ENCODE measurements at regions not wholly inside any gene's neighbourhood (a gene's known extent, or its start where the extent isn't known, plus 50 kb on each side); places are given as distances from the start of the nearest gene placed in this dataset.

- DNase-seq, result no peak
- POLR2A ChIA-PET, result no interaction called here
- Mint-ChIP-seq H3K4me3 (no peak overlapping the region), H3K27me3 (no peaks in the 10 kb centered on the region), H3K4me1 (no peaks in the 10 kb centered on the region), H3K9me3 (peaks cover 4% of the 10 kb centered on the region), H3K36me3 (ENCODE audit: low read depth) (no peaks in the 10 kb centered on the region), H3K27ac (no peak overlapping the region)
- CTCF ChIA-PET, result no interaction called here
Observed at GRCh38 chr4:62865261-62865660, 1544.0 kb downstream of the TECRL start.

GRCh38 chr4:62849696-62850095 is 1559.6 kb downstream of the TECRL start:
- ChIA-PET POLR2A (no interaction called here), CTCF (interaction anchor here (1.0 kb wide), 1 partner anchor 9 kb away, joined by 3 read pairs; no protein-coding TSS in a partner anchor)
- no peaks in the 10 kb centered on the region for H3K36me3 Mint-ChIP-seq (ENCODE audit: low read depth)
- no peaks in the 10 kb centered on the region for H3K4me1 Mint-ChIP-seq
- no peak for DNase-seq
- H3K27ac Mint-ChIP-seq, result no peak overlapping the region
- H3K27me3 Mint-ChIP-seq, result no peaks in the 10 kb centered on the region
- no peak overlapping the region for H3K4me3 Mint-ChIP-seq
- H3K9me3 Mint-ChIP-seq, result peaks cover 6% of the 10 kb centered on the region

GRCh38 chr4:62835631-62836030 is 1573.6 kb downstream of the TECRL start:
- Mint-ChIP-seq H3K36me3 (ENCODE audit: low read depth) (no peaks in the 10 kb centered on the region), H3K27ac (no peak overlapping the region), H3K4me1 (no peaks in the 10 kb centered on the region), H3K27me3 (no peaks in the 10 kb centered on the region), H3K4me3 (no peak overlapping the region), H3K9me3 (peaks cover 11% of the 10 kb centered on the region)
- POLR2A ChIA-PET, result no interaction called here
- DNase-seq, result no peak
- CTCF ChIA-PET, result no interaction called here

- peaks cover 5% of the 10 kb centered on the region for H3K9me3 Mint-ChIP-seq
- no peak for DNase-seq
- no peaks in the 10 kb centered on the region for H3K4me1 Mint-ChIP-seq
- POLR2A ChIA-PET, result no interaction called here
- H3K27ac Mint-ChIP-seq, result no peak overlapping the region
- CTCF ChIA-PET, result no interaction called here
- H3K27me3 Mint-ChIP-seq, result no peaks in the 10 kb centered on the region
- no peaks in the 10 kb centered on the region for H3K36me3 Mint-ChIP-seq (ENCODE audit: low read depth)
- no peak overlapping the region for H3K4me3 Mint-ChIP-seq
Observed at GRCh38 chr4:62822306-62822705, 1586.9 kb downstream of the TECRL start.

GRCh38 chr4:62816566-62816965 is 1592.7 kb downstream of the TECRL start:
- Mint-ChIP-seq H3K36me3 (ENCODE audit: low read depth) (no peaks in the 10 kb centered on the region), H3K9me3 (no peaks in the 10 kb centered on the region), H3K27ac (no peak overlapping the region), H3K4me3 (no peak overlapping the region), H3K27me3 (no peaks in the 10 kb centered on the region), H3K4me1 (no peaks in the 10 kb centered on the region)
- DNase-seq, result no peak
- ChIA-PET CTCF (no interaction called here), POLR2A (no interaction called here)

GRCh38 chr4:62814510-62815047 is 1594.7 kb downstream of the TECRL start:
- Mint-ChIP-seq H3K27me3 (no peaks in the 10 kb centered on the region), H3K27ac (no peak overlapping the region), H3K4me3 (no peak overlapping the region), H3K36me3 (ENCODE audit: low read depth) (no peaks in the 10 kb centered on the region), H3K4me1 (no peaks in the 10 kb centered on the region), H3K9me3 (no peaks in the 10 kb centered on the region)
- CTCF ChIA-PET, result no interaction called here
- DNase-seq, result no peak
- POLR2A ChIA-PET, result no interaction called here

GRCh38 chr4:62806816-62807215 is 1602.4 kb downstream of the TECRL start:
- H3K9me3 Mint-ChIP-seq, result peaks cover 8% of the 10 kb centered on the region
- no peaks in the 10 kb centered on the region for H3K4me1 Mint-ChIP-seq
- H3K27ac Mint-ChIP-seq, result no peak overlapping the region
- no peak for DNase-seq
- H3K4me3 Mint-ChIP-seq, result no peak overlapping the region
- CTCF ChIA-PET, result no interaction called here
- no peaks in the 10 kb centered on the region for H3K27me3 Mint-ChIP-seq
- POLR2A ChIA-PET, result no interaction called here
- H3K36me3 Mint-ChIP-seq (ENCODE audit: low read depth), result no peaks in the 10 kb centered on the region

GRCh38 chr4:62804075-62804474 is 1603.9 kb downstream of the ADGRL3 start:
- no peak overlapping the region for H3K27ac Mint-ChIP-seq
- POLR2A ChIA-PET, result no interaction called here
- no peak overlapping the region for H3K4me3 Mint-ChIP-seq
- H3K36me3 Mint-ChIP-seq (ENCODE audit: low read depth), result no peaks in the 10 kb centered on the region
- no peaks in the 10 kb centered on the region for H3K27me3 Mint-ChIP-seq
- peaks cover 8% of the 10 kb centered on the region for H3K9me3 Mint-ChIP-seq
- CTCF ChIA-PET, result no interaction called here
- H3K4me1 Mint-ChIP-seq, result no peaks in the 10 kb centered on the region
- no peak for DNase-seq

GRCh38 chr4:62797221-62797620 is 1597.1 kb downstream of the ADGRL3 start:
- Mint-ChIP-seq H3K4me1 (no peaks in the 10 kb centered on the region), H3K27ac (no peak overlapping the region), H3K36me3 (ENCODE audit: low read depth) (no peaks in the 10 kb centered on the region), H3K4me3 (no peak overlapping the region), H3K9me3 (peaks cover 3% of the 10 kb centered on the region), H3K27me3 (no peaks in the 10 kb centered on the region)
- ChIA-PET CTCF (no interaction called here), POLR2A (no interaction called here)
- no peak for DNase-seq

GRCh38 chr4:62791386-62791785 is 1591.3 kb downstream of the ADGRL3 start:
- Mint-ChIP-seq H3K27ac (no peak overlapping the region), H3K9me3 (no peaks in the 10 kb centered on the region), H3K4me3 (no peak overlapping the region), H3K4me1 (no peaks in the 10 kb centered on the region), H3K36me3 (ENCODE audit: low read depth) (no peaks in the 10 kb centered on the region), H3K27me3 (no peaks in the 10 kb centered on the region)
- POLR2A ChIA-PET, result no interaction called here
- DNase-seq, result no peak
- CTCF ChIA-PET, result no interaction called here

GRCh38 chr4:62771983-62772557 is 1571.9 kb downstream of the ADGRL3 start:
- ChIA-PET CTCF (no interaction called here), POLR2A (no interaction called here)
- H3K36me3 Mint-ChIP-seq (ENCODE audit: low read depth), result no peaks in the 10 kb centered on the region
- no peak overlapping the region for H3K27ac Mint-ChIP-seq
- H3K27me3 Mint-ChIP-seq, result no peaks in the 10 kb centered on the region
- no peak for DNase-seq
- H3K9me3 Mint-ChIP-seq, result peaks cover 4% of the 10 kb centered on the region
- no peaks in the 10 kb centered on the region for H3K4me1 Mint-ChIP-seq
- H3K4me3 Mint-ChIP-seq, result no peak overlapping the region

GRCh38 chr4:62740296-62740695 is 1540.2 kb downstream of the ADGRL3 start:
- Mint-ChIP-seq H3K9me3 (peaks cover 5% of the 10 kb centered on the region), H3K27ac (no peak overlapping the region), H3K4me3 (no peak overlapping the region), H3K36me3 (ENCODE audit: low read depth) (no peaks in the 10 kb centered on the region), H3K27me3 (no peaks in the 10 kb centered on the region), H3K4me1 (no peaks in the 10 kb centered on the region)
- CTCF ChIA-PET, result no interaction called here
- DNase-seq, result no peak
- POLR2A ChIA-PET, result no interaction called here

- Mint-ChIP-seq H3K9me3 (no peaks in the 10 kb centered on the region), H3K4me3 (no peak overlapping the region), H3K27me3 (no peaks in the 10 kb centered on the region), H3K27ac (no peak overlapping the region), H3K4me1 (no peaks in the 10 kb centered on the region), H3K36me3 (ENCODE audit: low read depth) (no peaks in the 10 kb centered on the region)
- ChIA-PET POLR2A (no interaction called here), CTCF (no interaction called here)
- DNase-seq, result no peak
Observed at GRCh38 chr4:62717154-62717553, 1517.0 kb downstream of the ADGRL3 start.

GRCh38 chr4:62711575-62711974 is 1511.4 kb downstream of the ADGRL3 start:
- H3K27ac Mint-ChIP-seq, result no peak overlapping the region
- H3K36me3 Mint-ChIP-seq (ENCODE audit: low read depth), result no peaks in the 10 kb centered on the region
- H3K4me3 Mint-ChIP-seq, result no peak overlapping the region
- H3K27me3 Mint-ChIP-seq, result no peaks in the 10 kb centered on the region
- no peaks in the 10 kb centered on the region for H3K4me1 Mint-ChIP-seq
- POLR2A ChIA-PET, result no interaction called here
- CTCF ChIA-PET, result no interaction called here
- DNase-seq, result no peak
- H3K9me3 Mint-ChIP-seq, result no peaks in the 10 kb centered on the region

Measured in activated CD4-positive, alpha-beta T cell treated with anti-CD3 and anti-CD28 coated beads, Interleukin-2, amount 10 ng/mL, durations not matched to agents 7 days and 5 days (primary cell).